Pancreas (tissue), 10 donors: ENCODE measurements at regions not wholly inside any gene's neighbourhood (a gene's known extent, or its start where the extent isn't known, plus 50 kb on each side); places are given as distances from the start of the nearest gene placed in this dataset.
A peak's percentile ranks its signal among the peaks of the same experiment; 100 is the strongest.

Experiments
- ATAC-seq, 4 donors: fragments of 200-7000 bp; cut with Tn5 transposase; one replicate each; pipeline versions ENCODE4 v1.8.0 to v1.9.1; 2020; ENCODE audit warnings: mild to moderate bottlenecking in 4 of 4, moderate library complexity in 4 of 4
- DNase-seq, 6 donors: peaks; one replicate each; pipeline ENCODE4 v3.0.0-alpha.2; 2020
- FAIRE-seq: peaks from 2 replicates; lab custom pipeline; 2012; peaks lifted over from hg19 to GRCh38; lab: Jason Lieb, UNC
- H3K27ac ChIP-seq, 4 donors: fragments of 200-600 bp; sonication (generic); 1 replicate in 3 of 4; 2 replicates in 1 of 4; pipeline versions ENCODE4 v1.5.0 to v1.8.0; 2020
- H3K27me3 ChIP-seq, 4 donors: fragments of 200-600 bp; one replicate each; pipeline ENCODE4 v1.8.0; 2021
- H3K36me3 ChIP-seq, 3 donors: fragments of 200-600 bp; sonication (generic) in 1 of 3; one replicate each; pipeline versions ENCODE4 v1.5.0 to v1.8.0; 2020 to 2021
- H3K4me1 ChIP-seq, 3 donors: fragments of 200-600 bp; one replicate each; pipeline ENCODE4 v1.8.0; 2021
- H3K4me3 ChIP-seq, 4 donors: fragments of 200-600 bp; sonication (generic) in 2 of 4; one replicate each; pipeline versions ENCODE4 v1.5.0 to v1.8.0; 2020 to 2021
- H3K9me3 ChIP-seq, 4 donors: fragments of 200-600 bp; one replicate each; pipeline ENCODE4 v1.8.0; 2021
- CTCF ChIP-seq, 4 donors: fragments of 200-600 bp; sonication (generic) in 3 of 4; IDR thresholded peaks; one replicate each; pipeline versions ENCODE4 v1.5.0 to v1.8.0; 2021; ENCODE audit warnings: antibody characterized with exemption in 4 of 4
- WGBS, 2 donors: extraction: QIAGEN DNeasy Blood & Tissue Kit; methylation state at CpG; one replicate each; pipeline ENCODE4 v1.1.7; 2013; 5-methylcytosine and 5-hydroxymethylcytosine counted together
- intact Hi-C, 3 donors: fragments of 100-400 bp; cut with DNase I; formaldehyde crosslinking; loops; one replicate each; pipeline versions ENCODE4 v1.11.1 to v1.14.2; 2022
- donor health status: healthy with polysubstance abuse.
- donor health status: DM: no; HTN: no; CAD: no; lungs with moderate emphysema.
- donor health status: DM: no; HTN: no; CAD: no.
- donor health status: control.
- donor health status: control.
- donor health status: Bipolar disorder and iron deficiency.
- donor health status: DM: yes; HTN: yes; CAD: no.
- donor health status: DM: no; HTN: no; CAD: no.
- donor health status: DM: no; HTN: no; CAD: no.
- donor health status: DM: yes; HTN: yes; CAD: no.

- intact Hi-C loops = no loop called here
- ATAC-seq = peak in 2 of 4 donors; percentile 5 to 18
- no peaks in the 10 kb centered on the region for H3K4me1 ChIP-seq
Measured at GRCh38 chr1:22339237-22339636, 112.4 kb upstream of the ZBTB40 start.

GRCh38 chr1:22340066-22340465 lies 111.6 kb upstream of the ZBTB40 start:
- no peak for ATAC-seq
- WGBS, 2 donors = 92 to 93% methylated on average over 4 of the region's 4 CpGs

More at GRCh38 chr1:22339237-22339636, 112.4 kb upstream of the ZBTB40 start:
- 64 to 69% methylated on average over 14 of the region's 14 CpGs for WGBS, 2 donors
- no peak overlapping the region for H3K27ac ChIP-seq
- no peak for TF ChIP-seq CTCF (IDR thresholded peaks at IDR 0.05)
- H3K36me3 ChIP-seq = no peaks in the 10 kb centered on the region
- FAIRE-seq (no peak), DNase-seq (no peak)
- H3K4me3 ChIP-seq = no peak overlapping the region
- no peaks in the 10 kb centered on the region for H3K9me3 ChIP-seq
- peaks cover 0 to 3% (median 0%) of the 10 kb centered on the region in 4 donors for H3K27me3 ChIP-seq

GRCh38 chr1:22340873-22341272 lies 110.8 kb upstream of the ZBTB40 start:
- FAIRE-seq (no peak), ATAC-seq (no peak)

More at GRCh38 chr1:22340066-22340465, 111.6 kb upstream of the ZBTB40 start:
- DNase-seq (no peak), FAIRE-seq (no peak)
- TF ChIP-seq CTCF (IDR thresholded peaks at IDR 0.05) = no peak
- Histone ChIP-seq H3K36me3 (no peaks in the 10 kb centered on the region), H3K4me1 (no peaks in the 10 kb centered on the region), H3K27me3 (peaks cover 0 to 5% (median 0%) of the 10 kb centered on the region in 4 donors), H3K4me3 (no peak overlapping the region), H3K9me3 (no peaks in the 10 kb centered on the region), H3K27ac (no peak overlapping the region)
- intact Hi-C loops = no loop called here

GRCh38 chr1:22341791-22342605 lies 109.7 kb upstream of the ZBTB40 start:
- peaks cover 0 to 5% (median 0%) of the 10 kb centered on the region in 4 donors for H3K27me3 ChIP-seq
- peak overlapping the region in 1 of 4 donors; percentile 33 for H3K27ac ChIP-seq
- intact Hi-C loops = no loop called here
- H3K4me1 ChIP-seq = no peaks in the 10 kb centered on the region
- no peak for TF ChIP-seq CTCF (IDR thresholded peaks at IDR 0.05)
- DNase-seq = peak in 3 of 6 donors; percentile 33 to 65 (median 45)
- no peaks in the 10 kb centered on the region for H3K36me3 ChIP-seq
- no peak overlapping the region for H3K4me3 ChIP-seq
- WGBS, 2 donors = 30 to 32% methylated on average over 28 of the region's 28 CpGs
- H3K9me3 ChIP-seq = no peaks in the 10 kb centered on the region
- ATAC-seq = peak in 3 of 4 donors; percentile 80 to 86 (median 85)
- no peak for FAIRE-seq

More at GRCh38 chr1:22340873-22341272, 110.8 kb upstream of the ZBTB40 start:
- DNase-seq = no peak
- intact Hi-C loops = no loop called here
- no peaks in the 10 kb centered on the region for H3K36me3 ChIP-seq
- H3K27ac ChIP-seq = no peak overlapping the region
- peaks cover 0 to 5% (median 0%) of the 10 kb centered on the region in 4 donors for H3K27me3 ChIP-seq
- WGBS, 2 donors = 68 to 77% methylated on average over 4 of the region's 4 CpGs
- H3K4me1 ChIP-seq = no peaks in the 10 kb centered on the region
- H3K9me3 ChIP-seq = no peaks in the 10 kb centered on the region
- TF ChIP-seq CTCF (IDR thresholded peaks at IDR 0.05) = no peak
- H3K4me3 ChIP-seq = no peak overlapping the region
